ENCODE measurements at regions not wholly inside any gene's neighbourhood (a gene's known extent, or its start where the extent isn't known, plus 50 kb on each side); places are given as distances from the start of the nearest gene placed in this dataset.

- no peaks in the 10 kb centered on the region for H3K79me2 ChIP-seq (ENCODE audit: low read depth)
- ChIA-PET POLR2A (ENCODE audit: unreplicated experiment) (no interaction called here), CTCF (no interaction called here)
- H3K36me3 ChIP-seq (ENCODE audit: low read depth), result no peaks in the 10 kb centered on the region
- DNase-seq, result no peak
- BruUV-seq (replicated peaks), result no TSS peak
- H3K27ac ChIP-seq, result no peak overlapping the region
- no peaks in the 10 kb centered on the region for H3F3A ChIP-seq (ENCODE audit: insufficient read depth, low read depth)
- no peak for TF ChIP-seq CTCF (conservative IDR thresholded peaks at IDR 0.05)
- TF ChIP-seq EZH2 (IDR thresholded peaks at IDR 0.05; ENCODE audit: low read depth), result no peak
- H3K4me3 ChIP-seq, result no peak overlapping the region
- H3K9me3 ChIP-seq (ENCODE audit: insufficient read depth, low read depth), result no peaks in the 10 kb centered on the region
- no peaks in the 10 kb centered on the region for H3K9me2 ChIP-seq (ENCODE audit: insufficient read depth)
- no peaks in the 10 kb centered on the region for H4K20me1 ChIP-seq (ENCODE audit: insufficient read depth)
- H3K4me1 ChIP-seq (replicated peaks; ENCODE audit: insufficient read depth), result no peaks in the 10 kb centered on the region
- intact Hi-C loops (cut with micrococcal nuclease; ENCODE audit: unreplicated experiment), result no loop called here
- H2AFZ ChIP-seq, result no peak overlapping the region
- no peaks in the 10 kb centered on the region for H3K27me3 ChIP-seq (ENCODE audit: insufficient read depth, low read depth)
- no peak overlapping the region for H3K4me2 ChIP-seq
Observed at GRCh38 chr18:34131006-34131405, 93.7 kb downstream of the NOL4 start.

GRCh38 chr18:34128436-34128835, 96.3 kb downstream of the NOL4 start:
- Histone ChIP-seq H3K4me3 (no peak overlapping the region), H3K79me2 (ENCODE audit: low read depth) (no peaks in the 10 kb centered on the region), H3K36me3 (ENCODE audit: low read depth) (no peaks in the 10 kb centered on the region), H3K9me3 (ENCODE audit: insufficient read depth, low read depth) (no peaks in the 10 kb centered on the region), H3K27me3 (ENCODE audit: insufficient read depth, low read depth) (no peaks in the 10 kb centered on the region), H3K9me2 (ENCODE audit: insufficient read depth) (no peaks in the 10 kb centered on the region), H3F3A (ENCODE audit: insufficient read depth, low read depth) (no peaks in the 10 kb centered on the region), H4K20me1 (ENCODE audit: insufficient read depth) (no peaks in the 10 kb centered on the region), H3K4me1 (replicated peaks; ENCODE audit: insufficient read depth) (no peaks in the 10 kb centered on the region), H2AFZ (no peak overlapping the region), H3K27ac (no peak overlapping the region), H3K4me2 (no peak overlapping the region)
- CTCF ChIA-PET, result no interaction called here
- no TSS peak for BruUV-seq (replicated peaks)
- intact Hi-C loops (cut with micrococcal nuclease; ENCODE audit: unreplicated experiment), result no loop called here
- no peak for DNase-seq
- POLR2A ChIA-PET (ENCODE audit: unreplicated experiment), result no interaction called here
- no peak for TF ChIP-seq EZH2 (IDR thresholded peaks at IDR 0.05; ENCODE audit: low read depth)
- TF ChIP-seq CTCF (conservative IDR thresholded peaks at IDR 0.05), result no peak

GRCh38 chr18:34126121-34126520, 98.6 kb downstream of the NOL4 start:
- Histone ChIP-seq H3K36me3 (ENCODE audit: low read depth) (no peaks in the 10 kb centered on the region), H3K4me2 (no peak overlapping the region), H2AFZ (no peak overlapping the region), H3K4me1 (replicated peaks; ENCODE audit: insufficient read depth) (peaks cover 9% of the 10 kb centered on the region; the same call in 1 of the 2 replicates), H3K9me3 (ENCODE audit: insufficient read depth, low read depth) (no peaks in the 10 kb centered on the region), H4K20me1 (ENCODE audit: insufficient read depth) (no peaks in the 10 kb centered on the region), H3K9me2 (ENCODE audit: insufficient read depth) (no peaks in the 10 kb centered on the region), H3K79me2 (ENCODE audit: low read depth) (no peaks in the 10 kb centered on the region), H3K4me3 (no peak overlapping the region), H3K27me3 (ENCODE audit: insufficient read depth, low read depth) (no peaks in the 10 kb centered on the region), H3K27ac (no peak overlapping the region), H3F3A (ENCODE audit: insufficient read depth, low read depth) (no peaks in the 10 kb centered on the region; the same call in 1 of the 2 replicates)
- CTCF ChIA-PET, result interaction anchor here (0.7 kb wide), 1 partner anchor 1106 kb away, joined by 3 read pairs; no protein-coding TSS in a partner anchor
- no TSS peak for BruUV-seq (replicated peaks)
- TF ChIP-seq EZH2 (IDR thresholded peaks at IDR 0.05; ENCODE audit: low read depth), result no peak
- no peak for TF ChIP-seq CTCF (conservative IDR thresholded peaks at IDR 0.05)
- intact Hi-C loops (cut with micrococcal nuclease; ENCODE audit: unreplicated experiment), result no loop called here
- no peak for DNase-seq
- POLR2A ChIA-PET (ENCODE audit: unreplicated experiment), result no interaction called here

Measured in PC-9 (cell line).